Stimulated activated CD4-positive, alpha-beta T cell treated with anti-CD3 and anti-CD28 coated beads, TNF-alpha, amount 100 ng/mL, for 48 hours (primary cell): ENCODE measurements at regions not wholly inside any gene's neighbourhood (a gene's known extent, or its start where the extent isn't known, plus 50 kb on each side); places are given as distances from the start of the nearest gene placed in this dataset.
A peak's percentile ranks its signal among the peaks of the same experiment; 100 is the strongest.
"Not testable (repeated sequence)": the region's sequence is repeated elsewhere in the genome, so short reads cannot be mapped to it uniquely, and the experiment has no call there.

Experiments
- DNase-seq, 3 donors: peaks; one replicate each; pipeline ENCODE4 v3.0.0-alpha.2; 2020; ENCODE audit warnings: low read depth in 3 of 3

GRCh38 chr17:83203472-83204221, 124.2 kb downstream of the METRNL start:
- DNase-seq = no peak

GRCh38 chr17:83204230-83204725, 124.9 kb downstream of the METRNL start:
- no peak for DNase-seq

DNA sequence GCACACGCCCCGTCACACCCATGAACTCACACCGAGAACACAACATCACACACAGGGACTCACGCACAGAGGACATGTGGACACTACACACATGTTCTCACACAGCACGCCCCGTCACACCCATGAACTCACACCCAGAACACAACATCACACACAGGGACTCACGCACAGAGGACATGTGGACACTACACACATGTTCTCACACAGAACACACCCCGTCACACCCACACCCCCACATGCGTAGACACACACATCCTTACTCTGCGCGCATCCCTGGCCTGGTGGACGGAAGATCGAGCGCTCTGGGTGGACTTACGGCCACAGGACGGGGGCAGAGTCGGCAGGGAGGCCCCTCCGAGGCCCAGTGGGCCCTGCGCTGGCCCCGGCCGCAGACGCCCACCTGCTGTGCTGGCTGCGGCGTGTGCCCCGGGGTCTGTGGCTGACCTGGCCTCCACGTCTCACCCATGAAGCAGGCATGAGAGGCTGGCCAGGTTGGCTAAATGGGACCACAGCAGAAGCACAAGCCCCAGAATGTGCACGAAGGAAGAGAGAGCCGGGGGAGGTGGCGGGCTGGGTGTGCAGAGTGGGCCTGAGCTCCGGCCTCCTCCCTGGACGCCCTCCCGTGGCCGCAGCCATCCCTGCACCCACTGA, 125.5 kb downstream of the METRNL start:
- DNase-seq = not testable (repeated sequence)

DNA sequence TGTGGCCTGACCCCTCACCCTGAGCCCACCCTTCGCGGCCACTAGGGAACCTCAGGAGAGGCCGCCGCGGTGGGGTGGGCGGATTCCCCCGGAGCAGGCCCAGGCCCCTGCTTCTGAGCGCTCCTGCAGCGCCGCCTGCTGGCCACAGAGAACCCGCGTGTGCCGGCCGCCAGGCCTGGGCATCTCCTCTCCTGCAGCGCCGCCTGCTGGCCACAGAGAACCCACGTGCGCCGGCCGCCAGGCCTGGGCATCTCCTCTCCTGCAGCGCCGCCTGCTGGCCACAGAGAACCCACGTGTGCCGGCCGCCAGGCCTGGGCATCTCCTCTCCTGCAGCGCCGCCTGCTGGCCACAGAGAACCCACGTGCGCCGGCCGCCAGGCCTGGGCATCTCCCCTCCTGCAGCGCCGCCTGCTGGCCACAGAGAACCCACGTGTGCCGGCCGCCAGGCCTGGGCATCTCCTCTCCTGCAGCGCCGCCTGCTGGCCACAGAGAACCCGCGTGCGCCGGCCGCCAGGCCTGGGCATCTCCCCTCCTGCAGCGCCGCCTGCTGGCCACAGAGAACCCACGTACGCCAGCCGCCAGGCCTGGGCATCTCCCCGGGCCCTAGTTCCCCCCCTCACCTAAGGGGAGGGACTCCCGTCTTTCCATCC, 126.1 kb downstream of the METRNL start:
- peak in 2 of 3 donors; percentile 40 to 58 for DNase-seq

- DNase-seq = not testable (repeated sequence)
These were observed 126.6 kb downstream of the METRNL start for GRCh38 chr17:83206036-83206394.

DNA sequence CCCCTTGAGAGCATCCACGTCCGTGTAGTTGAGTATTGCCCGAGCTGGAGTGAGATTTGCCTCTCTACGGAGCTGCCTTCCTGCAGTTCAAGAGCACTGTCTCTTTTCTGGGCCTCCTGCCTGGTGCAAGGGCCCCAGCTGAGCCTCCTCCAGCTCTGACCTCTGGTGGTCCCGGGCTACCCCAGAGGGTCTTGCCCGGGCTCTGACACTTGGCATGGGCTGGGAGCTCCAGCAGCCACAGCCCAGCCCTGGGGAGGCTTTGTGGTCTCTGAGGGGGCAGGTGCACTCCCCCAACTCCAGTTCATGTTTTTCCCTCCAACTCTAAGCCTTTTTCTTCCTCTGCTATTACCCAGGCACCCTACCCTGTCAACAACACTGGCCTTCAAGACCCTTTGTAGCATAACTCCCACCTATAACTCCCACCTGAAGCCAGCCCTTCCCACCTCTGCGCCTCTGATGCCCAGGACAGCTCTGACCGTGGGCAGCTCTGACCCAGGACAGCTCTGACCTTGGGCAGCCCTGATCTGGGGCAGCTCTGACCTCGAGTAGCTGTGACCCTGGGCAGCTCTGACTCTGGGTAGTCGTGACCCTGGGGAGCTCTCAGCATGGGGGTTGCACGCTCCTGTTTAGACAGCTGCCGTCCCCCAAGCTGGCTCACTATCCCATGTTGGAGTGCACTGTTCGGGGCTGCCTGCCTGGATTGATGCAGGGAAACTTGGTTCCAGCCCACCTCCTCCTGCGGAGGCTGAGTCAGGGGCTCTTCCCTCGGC, 127.6 kb downstream of the METRNL start:
- DNase-seq = not testable (repeated sequence)

GRCh38 chr17:83247001-83247400, 167.6 kb downstream of the METRNL start:
- not testable (repeated sequence) for DNase-seq
